HEK293 (cell line): ENCODE measurements at regions not wholly inside any gene's neighbourhood (a gene's known extent, or its start where the extent isn't known, plus 50 kb on each side); places are given as distances from the start of the nearest gene placed in this dataset.

ENCODE experiments used
- CTCF ChIA-PET: fragments of 350-600 bp; formaldehyde crosslinking; extraction: SDS; loops from one replicate; lab custom pipeline; 2021; ENCODE audit warnings: antibody characterized with exemption; lab: Yijun Ruan, JAX
- POLR2A ChIA-PET: fragments of 300-600 bp; formaldehyde crosslinking; extraction: SDS; loops from one replicate; lab custom pipeline; 2020; ENCODE audit warnings: antibody characterized with exemption, inconsistent platforms; lab: Yijun Ruan, JAX
- H3K27ac ChIP-seq: fragments of 200-500 bp; sonication (Bioruptor generic); 2 replicates; pipeline ENCODE4 v1.5.1; 2014; ENCODE audit warnings: low read depth, low read length, control low read depth, inconsistent platforms; ENCODE audit errors: extremely low read depth
- H3K36me3 ChIP-seq, 2 experiments: fragments of 200-500 bp in 1 of 2; sonication (Bioruptor generic) in 1 of 2; 1 replicate in 1 of 2; 2 replicates in 1 of 2; pipeline ENCODE4 v1.5.1; 2014 to 2017; ENCODE audit warnings: inconsistent platforms in 2 of 2, low read length in 2 of 2; ENCODE audit not compliant: control insufficient read depth in 2 of 2, insufficient read depth in 1 of 2
- H3K4me1 ChIP-seq: fragments of 200-500 bp; sonication (Bioruptor generic); 2 replicates; pipeline ENCODE4 v1.5.1; 2014; ENCODE audit warnings: mild to moderate bottlenecking, low read length, inconsistent platforms; ENCODE audit not compliant: control insufficient read depth, insufficient read depth
- H3K4me3 ChIP-seq: 2 replicates; pipeline ENCODE4 v1.5.1; 2011; ENCODE audit warnings: low read depth, mild to moderate bottlenecking, control low read depth, low read length, moderate library complexity
- H3K9me3 ChIP-seq: fragments of 200-500 bp; sonication (Bioruptor generic); 2 replicates; pipeline ENCODE4 v1.5.1; 2014; ENCODE audit warnings: low read depth, low read length, inconsistent platforms; ENCODE audit not compliant: control insufficient read depth, insufficient read depth
- AEBP2 ChIP-seq: fragments of 450-650 bp; formaldehyde crosslinking; IDR thresholded peaks from 2 replicates; pipeline ENCODE4 v1.5.1; 2016; ENCODE audit warnings: missing biosample characterization, missing genetic modification characterization, borderline replicate concordance
- KLF1 ChIP-seq: fragments of 450-650 bp; formaldehyde crosslinking; IDR thresholded peaks from 2 replicates; pipeline ENCODE4 v1.5.1; 2016; ENCODE audit warnings: missing biosample characterization, missing genetic modification characterization
- ZBTB17 ChIP-seq: fragments of 450-650 bp; formaldehyde crosslinking; IDR thresholded peaks from 2 replicates; pipeline ENCODE4 v1.5.1; 2016; ENCODE audit warnings: missing biosample characterization, missing genetic modification characterization
- ZEB2 ChIP-seq: fragments of 450-650 bp; formaldehyde crosslinking; IDR thresholded peaks from 2 replicates; pipeline ENCODE4 v1.5.1; 2016; ENCODE audit warnings: missing biosample characterization, missing genetic modification characterization
- ZIC2 ChIP-seq: fragments of 450-650 bp; formaldehyde crosslinking; IDR thresholded peaks from 2 replicates; pipeline ENCODE4 v1.5.1; 2016; ENCODE audit warnings: missing biosample characterization, missing genetic modification characterization
- ZNF10 ChIP-seq: fragments of 450-650 bp; formaldehyde crosslinking; IDR thresholded peaks from 2 replicates; pipeline ENCODE4 v1.5.1; 2017; ENCODE audit warnings: missing biosample characterization, missing genetic modification characterization
- ZNF146 ChIP-seq: fragments of 450-650 bp; formaldehyde crosslinking; IDR thresholded peaks from 2 replicates; pipeline ENCODE4 v1.5.1; 2016; ENCODE audit warnings: missing biosample characterization, missing genetic modification characterization
- ZNF18 ChIP-seq: fragments of 450-650 bp; formaldehyde crosslinking; IDR thresholded peaks from 2 replicates; pipeline ENCODE4 v1.5.1; 2016; ENCODE audit warnings: missing biosample characterization, missing genetic modification characterization
- ZNF350 ChIP-seq: fragments of 450-650 bp; formaldehyde crosslinking; IDR thresholded peaks from 2 replicates; pipeline ENCODE4 v1.5.0; 2017; ENCODE audit warnings: missing biosample characterization, mild to moderate bottlenecking, missing genetic modification characterization
- ZNF354C ChIP-seq: fragments of 450-650 bp; formaldehyde crosslinking; IDR thresholded peaks from 2 replicates; pipeline ENCODE4 v1.5.1; 2016; ENCODE audit warnings: missing biosample characterization, missing genetic modification characterization, low read depth, borderline replicate concordance
- ZNF391 ChIP-seq: fragments of 450-650 bp; formaldehyde crosslinking; IDR thresholded peaks from 2 replicates; pipeline ENCODE4 v1.5.1; 2016; ENCODE audit warnings: low read depth, missing biosample characterization, missing genetic modification characterization, borderline replicate concordance
- ZNF473 ChIP-seq: fragments of 450-650 bp; formaldehyde crosslinking; IDR thresholded peaks from 2 replicates; pipeline ENCODE4 v1.5.1; 2017; ENCODE audit warnings: missing biosample characterization, missing genetic modification characterization
- ZNF571 ChIP-seq: fragments of 450-650 bp; formaldehyde crosslinking; IDR thresholded peaks from 2 replicates; pipeline ENCODE4 v1.5.0; 2017; ENCODE audit warnings: missing biosample characterization, missing genetic modification characterization
- ZNF654 ChIP-seq: fragments of 450-650 bp; formaldehyde crosslinking; IDR thresholded peaks from 2 replicates; pipeline ENCODE4 v1.5.1; 2016; ENCODE audit warnings: low read depth, missing biosample characterization, missing genetic modification characterization
- ZNF768 ChIP-seq: fragments of 450-650 bp; formaldehyde crosslinking; IDR thresholded peaks from 2 replicates; pipeline ENCODE4 v1.5.1; 2018; ENCODE audit warnings: missing biosample characterization, mild to moderate bottlenecking, missing genetic modification characterization
- TF ChIP-seq, protein P1 (sequence below): fragments of 450-650 bp; formaldehyde crosslinking; IDR thresholded peaks from 2 replicates; pipeline ENCODE4 v1.5.1; 2016; ENCODE audit warnings: missing biosample characterization, missing genetic modification characterization, borderline replicate concordance
- TF ChIP-seq, protein P2 (sequence below): fragments of 450-650 bp; formaldehyde crosslinking; IDR thresholded peaks from 2 replicates; pipeline ENCODE4 v1.5.1; 2016; ENCODE audit warnings: missing biosample characterization, missing genetic modification characterization
- TF ChIP-seq, protein P3 (sequence below): fragments of 450-650 bp; IDR thresholded peaks from 2 replicates; pipeline ENCODE4 v1.5.1; 2018; ENCODE audit warnings: missing biosample characterization, missing genetic modification characterization
- TF ChIP-seq, protein P4 (sequence below): fragments of 450-650 bp; formaldehyde crosslinking; IDR thresholded peaks from 2 replicates; pipeline ENCODE4 v1.5.1; 2016; ENCODE audit warnings: missing biosample characterization, missing genetic modification characterization

GRCh38 chr3:17806201-17806600 lies 63.8 kb upstream of the TBC1D5 start:
- Histone ChIP-seq H3K27ac (no peak overlapping the region), H3K36me3 (no peaks in the 10 kb centered on the region), H3K4me1 (peaks cover 4% of the 10 kb centered on the region), H3K4me3 (no peak overlapping the region), H3K9me3 (no peaks in the 10 kb centered on the region)
- ChIA-PET CTCF (no interaction called here), POLR2A (interaction anchor here (1.0 kb wide), 1 partner anchor 64 kb away, joined by 4 read pairs; the partner anchor contains the start of gene TBC1D5)
- TF ChIP-seq KLF1 (tag by site-specific recombination): no peak
- TF ChIP-seq, protein P1, sequence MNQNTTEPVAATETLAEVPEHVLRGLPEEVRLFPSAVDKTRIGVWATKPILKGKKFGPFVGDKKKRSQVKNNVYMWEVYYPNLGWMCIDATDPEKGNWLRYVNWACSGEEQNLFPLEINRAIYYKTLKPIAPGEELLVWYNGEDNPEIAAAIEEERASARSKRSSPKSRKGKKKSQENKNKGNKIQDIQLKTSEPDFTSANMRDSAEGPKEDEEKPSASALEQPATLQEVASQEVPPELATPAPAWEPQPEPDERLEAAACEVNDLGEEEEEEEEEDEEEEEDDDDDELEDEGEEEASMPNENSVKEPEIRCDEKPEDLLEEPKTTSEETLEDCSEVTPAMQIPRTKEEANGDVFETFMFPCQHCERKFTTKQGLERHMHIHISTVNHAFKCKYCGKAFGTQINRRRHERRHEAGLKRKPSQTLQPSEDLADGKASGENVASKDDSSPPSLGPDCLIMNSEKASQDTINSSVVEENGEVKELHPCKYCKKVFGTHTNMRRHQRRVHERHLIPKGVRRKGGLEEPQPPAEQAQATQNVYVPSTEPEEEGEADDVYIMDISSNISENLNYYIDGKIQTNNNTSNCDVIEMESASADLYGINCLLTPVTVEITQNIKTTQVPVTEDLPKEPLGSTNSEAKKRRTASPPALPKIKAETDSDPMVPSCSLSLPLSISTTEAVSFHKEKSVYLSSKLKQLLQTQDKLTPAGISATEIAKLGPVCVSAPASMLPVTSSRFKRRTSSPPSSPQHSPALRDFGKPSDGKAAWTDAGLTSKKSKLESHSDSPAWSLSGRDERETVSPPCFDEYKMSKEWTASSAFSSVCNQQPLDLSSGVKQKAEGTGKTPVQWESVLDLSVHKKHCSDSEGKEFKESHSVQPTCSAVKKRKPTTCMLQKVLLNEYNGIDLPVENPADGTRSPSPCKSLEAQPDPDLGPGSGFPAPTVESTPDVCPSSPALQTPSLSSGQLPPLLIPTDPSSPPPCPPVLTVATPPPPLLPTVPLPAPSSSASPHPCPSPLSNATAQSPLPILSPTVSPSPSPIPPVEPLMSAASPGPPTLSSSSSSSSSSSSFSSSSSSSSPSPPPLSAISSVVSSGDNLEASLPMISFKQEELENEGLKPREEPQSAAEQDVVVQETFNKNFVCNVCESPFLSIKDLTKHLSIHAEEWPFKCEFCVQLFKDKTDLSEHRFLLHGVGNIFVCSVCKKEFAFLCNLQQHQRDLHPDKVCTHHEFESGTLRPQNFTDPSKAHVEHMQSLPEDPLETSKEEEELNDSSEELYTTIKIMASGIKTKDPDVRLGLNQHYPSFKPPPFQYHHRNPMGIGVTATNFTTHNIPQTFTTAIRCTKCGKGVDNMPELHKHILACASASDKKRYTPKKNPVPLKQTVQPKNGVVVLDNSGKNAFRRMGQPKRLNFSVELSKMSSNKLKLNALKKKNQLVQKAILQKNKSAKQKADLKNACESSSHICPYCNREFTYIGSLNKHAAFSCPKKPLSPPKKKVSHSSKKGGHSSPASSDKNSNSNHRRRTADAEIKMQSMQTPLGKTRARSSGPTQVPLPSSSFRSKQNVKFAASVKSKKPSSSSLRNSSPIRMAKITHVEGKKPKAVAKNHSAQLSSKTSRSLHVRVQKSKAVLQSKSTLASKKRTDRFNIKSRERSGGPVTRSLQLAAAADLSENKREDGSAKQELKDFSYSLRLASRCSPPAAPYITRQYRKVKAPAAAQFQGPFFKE (tag by site-specific recombination): no peak
- no peak for TF ChIP-seq ZNF350 (tag by site-specific recombination)
- TF ChIP-seq ZNF473 (tag by site-specific recombination): no peak
- TF ChIP-seq ZNF654: no peak
- no peak for TF ChIP-seq ZNF18
- TF ChIP-seq AEBP2 (tag by site-specific recombination): no peak
- TF ChIP-seq, protein P2, sequence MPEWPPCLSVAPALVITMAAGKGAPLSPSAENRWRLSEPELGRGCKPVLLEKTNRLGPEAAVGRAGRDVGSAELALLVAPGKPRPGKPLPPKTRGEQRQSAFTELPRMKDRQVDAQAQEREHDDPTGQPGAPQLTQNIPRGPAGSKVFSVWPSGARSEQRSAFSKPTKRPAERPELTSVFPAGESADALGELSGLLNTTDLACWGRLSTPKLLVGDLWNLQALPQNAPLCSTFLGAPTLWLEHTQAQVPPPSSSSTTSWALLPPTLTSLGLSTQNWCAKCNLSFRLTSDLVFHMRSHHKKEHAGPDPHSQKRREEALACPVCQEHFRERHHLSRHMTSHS (tag by site-specific recombination): no peak
- TF ChIP-seq, protein P3, sequence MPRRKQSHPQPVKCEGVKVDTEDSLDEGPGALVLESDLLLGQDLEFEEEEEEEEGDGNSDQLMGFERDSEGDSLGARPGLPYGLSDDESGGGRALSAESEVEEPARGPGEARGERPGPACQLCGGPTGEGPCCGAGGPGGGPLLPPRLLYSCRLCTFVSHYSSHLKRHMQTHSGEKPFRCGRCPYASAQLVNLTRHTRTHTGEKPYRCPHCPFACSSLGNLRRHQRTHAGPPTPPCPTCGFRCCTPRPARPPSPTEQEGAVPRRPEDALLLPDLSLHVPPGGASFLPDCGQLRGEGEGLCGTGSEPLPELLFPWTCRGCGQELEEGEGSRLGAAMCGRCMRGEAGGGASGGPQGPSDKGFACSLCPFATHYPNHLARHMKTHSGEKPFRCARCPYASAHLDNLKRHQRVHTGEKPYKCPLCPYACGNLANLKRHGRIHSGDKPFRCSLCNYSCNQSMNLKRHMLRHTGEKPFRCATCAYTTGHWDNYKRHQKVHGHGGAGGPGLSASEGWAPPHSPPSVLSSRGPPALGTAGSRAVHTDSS (tag by site-specific recombination): no peak
- no peak for TF ChIP-seq ZNF354C
- no peak for TF ChIP-seq ZBTB17 (tag by site-specific recombination)
- no peak for TF ChIP-seq ZEB2 (tag by site-specific recombination)
- TF ChIP-seq ZNF768: no peak
- TF ChIP-seq ZNF146 (tag by site-specific recombination): no peak
- no peak for TF ChIP-seq ZNF571 (tag by site-specific recombination)
- no peak for TF ChIP-seq ZIC2 (tag by site-specific recombination)
- TF ChIP-seq, protein P4, sequence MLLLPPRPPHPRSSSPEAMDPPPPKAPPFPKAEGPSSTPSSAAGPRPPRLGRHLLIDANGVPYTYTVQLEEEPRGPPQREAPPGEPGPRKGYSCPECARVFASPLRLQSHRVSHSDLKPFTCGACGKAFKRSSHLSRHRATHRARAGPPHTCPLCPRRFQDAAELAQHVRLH: no peak
- TF ChIP-seq ZNF391 (tag by site-specific recombination): no peak
- no peak for TF ChIP-seq ZNF10
